Adrenal gland (tissue), 5 donors: ENCODE measurements at regions not wholly inside any gene's neighbourhood (a gene's known extent, or its start where the extent isn't known, plus 50 kb on each side); places are given as distances from the start of the nearest gene placed in this dataset.

ENCODE experiments used
- CTCF ChIP-seq, 6 experiments: fragments of 450-650 bp in 4 of 6; fragments of 200-600 bp in 2 of 6; sonication (generic) in 1 of 6; IDR thresholded peaks; 1 replicate in 5 of 6; 2 replicates in 1 of 6; pipeline versions ENCODE4 v1.5.1 to v1.8.0; 2016 to 2021; ENCODE audit warnings: antibody characterized with exemption in 6 of 6, mild to moderate bottlenecking in 2 of 6, moderate library complexity in 1 of 6
- POLR2A ChIP-seq, 2 donors: fragments of 450-650 bp; IDR thresholded peaks; one replicate each; pipeline ENCODE4 v1.6.1; 2017; ENCODE audit warnings: antibody characterized with exemption in 2 of 2, mild to moderate bottlenecking in 2 of 2, moderate library complexity in 1 of 2
- donor health status: DM: no; HTN: no; CAD: no.

- TF ChIP-seq CTCF (IDR thresholded peaks at IDR 0.05) (no peak), POLR2A (IDR thresholded peaks at IDR 0.05) (no peak)
These were observed 324.3 kb upstream of the PKDCC start for GRCh38 chr2:41723526-41723925.
